ENCODE measurements at regions not wholly inside any gene's neighbourhood (a gene's known extent, or its start where the extent isn't known, plus 50 kb on each side); places are given as distances from the start of the nearest gene placed in this dataset.

DNA sequence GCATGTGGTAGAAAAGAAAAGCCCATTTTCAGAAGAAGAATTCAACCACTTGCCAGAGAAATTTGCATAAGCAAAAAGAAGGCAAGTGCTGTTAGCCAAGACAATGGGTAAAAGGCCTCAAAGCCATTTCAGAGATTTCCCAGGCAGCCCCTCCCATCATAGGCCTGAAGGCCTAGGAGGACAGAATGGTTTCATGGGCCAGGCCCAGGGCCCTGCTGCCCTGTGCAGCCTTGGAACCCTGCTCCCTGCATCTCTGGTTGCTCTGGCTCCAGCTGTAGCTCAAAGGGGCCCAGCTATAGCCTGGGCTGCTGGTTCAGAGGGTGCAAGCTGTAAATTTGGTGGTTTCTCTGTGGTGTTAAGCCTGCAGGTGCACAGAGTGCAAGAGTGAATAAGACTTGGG lies 212.8 kb downstream of the EFNB2 start:
- TF ChIP-seq, protein P1, sequence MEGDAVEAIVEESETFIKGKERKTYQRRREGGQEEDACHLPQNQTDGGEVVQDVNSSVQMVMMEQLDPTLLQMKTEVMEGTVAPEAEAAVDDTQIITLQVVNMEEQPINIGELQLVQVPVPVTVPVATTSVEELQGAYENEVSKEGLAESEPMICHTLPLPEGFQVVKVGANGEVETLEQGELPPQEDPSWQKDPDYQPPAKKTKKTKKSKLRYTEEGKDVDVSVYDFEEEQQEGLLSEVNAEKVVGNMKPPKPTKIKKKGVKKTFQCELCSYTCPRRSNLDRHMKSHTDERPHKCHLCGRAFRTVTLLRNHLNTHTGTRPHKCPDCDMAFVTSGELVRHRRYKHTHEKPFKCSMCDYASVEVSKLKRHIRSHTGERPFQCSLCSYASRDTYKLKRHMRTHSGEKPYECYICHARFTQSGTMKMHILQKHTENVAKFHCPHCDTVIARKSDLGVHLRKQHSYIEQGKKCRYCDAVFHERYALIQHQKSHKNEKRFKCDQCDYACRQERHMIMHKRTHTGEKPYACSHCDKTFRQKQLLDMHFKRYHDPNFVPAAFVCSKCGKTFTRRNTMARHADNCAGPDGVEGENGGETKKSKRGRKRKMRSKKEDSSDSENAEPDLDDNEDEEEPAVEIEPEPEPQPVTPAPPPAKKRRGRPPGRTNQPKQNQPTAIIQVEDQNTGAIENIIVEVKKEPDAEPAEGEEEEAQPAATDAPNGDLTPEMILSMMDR (IDR thresholded peaks at IDR 0.05) = no peak
- TF ChIP-seq POLR2A (IDR thresholded peaks at IDR 0.05) = no peak
